ENCODE measurements at regions not wholly inside any gene's neighbourhood (a gene's known extent, or its start where the extent isn't known, plus 50 kb on each side); places are given as distances from the start of the nearest gene placed in this dataset.

DNA sequence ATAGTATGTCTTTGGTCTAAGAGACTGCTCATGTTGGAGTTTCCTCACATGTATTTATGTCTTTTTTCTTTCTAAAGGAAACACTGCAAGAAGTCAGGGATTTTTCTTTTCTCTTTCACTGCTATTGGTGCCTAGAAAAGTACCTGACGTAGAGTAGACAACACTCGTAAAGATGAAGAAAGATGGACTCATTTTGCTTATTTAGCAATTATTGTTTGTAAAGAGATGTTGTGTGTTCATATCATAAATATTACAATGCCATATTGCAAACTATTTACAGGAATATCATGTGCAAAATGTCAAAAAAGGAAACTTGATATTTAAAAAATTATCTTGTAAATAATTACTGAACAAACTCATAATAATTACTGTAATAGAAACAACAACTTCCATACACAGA is 2711.5 kb upstream of the PCDH20 start:
- no peak for TF ChIP-seq POLR2A (IDR thresholded peaks at IDR 0.05)
- TF ChIP-seq, protein P1, sequence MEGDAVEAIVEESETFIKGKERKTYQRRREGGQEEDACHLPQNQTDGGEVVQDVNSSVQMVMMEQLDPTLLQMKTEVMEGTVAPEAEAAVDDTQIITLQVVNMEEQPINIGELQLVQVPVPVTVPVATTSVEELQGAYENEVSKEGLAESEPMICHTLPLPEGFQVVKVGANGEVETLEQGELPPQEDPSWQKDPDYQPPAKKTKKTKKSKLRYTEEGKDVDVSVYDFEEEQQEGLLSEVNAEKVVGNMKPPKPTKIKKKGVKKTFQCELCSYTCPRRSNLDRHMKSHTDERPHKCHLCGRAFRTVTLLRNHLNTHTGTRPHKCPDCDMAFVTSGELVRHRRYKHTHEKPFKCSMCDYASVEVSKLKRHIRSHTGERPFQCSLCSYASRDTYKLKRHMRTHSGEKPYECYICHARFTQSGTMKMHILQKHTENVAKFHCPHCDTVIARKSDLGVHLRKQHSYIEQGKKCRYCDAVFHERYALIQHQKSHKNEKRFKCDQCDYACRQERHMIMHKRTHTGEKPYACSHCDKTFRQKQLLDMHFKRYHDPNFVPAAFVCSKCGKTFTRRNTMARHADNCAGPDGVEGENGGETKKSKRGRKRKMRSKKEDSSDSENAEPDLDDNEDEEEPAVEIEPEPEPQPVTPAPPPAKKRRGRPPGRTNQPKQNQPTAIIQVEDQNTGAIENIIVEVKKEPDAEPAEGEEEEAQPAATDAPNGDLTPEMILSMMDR (IDR thresholded peaks at IDR 0.05), result no peak

Measured in prostate gland (tissue), 2 donors.